ENCODE measurements at regions not wholly inside any gene's neighbourhood (a gene's known extent, or its start where the extent isn't known, plus 50 kb on each side); places are given as distances from the start of the nearest gene placed in this dataset.

GRCh38 chr3:193977622-193978021 is 158.3 kb upstream of the HES1 start:
- ATAC-seq = no peak
- no peak overlapping the region for H3K27ac Mint-ChIP-seq
- no peaks in the 10 kb centered on the region for H3K9me3 Mint-ChIP-seq
- DNase-seq (ENCODE audit: low spot score in 2 of 2) = no peak
- H3K36me3 Mint-ChIP-seq = no peaks in the 10 kb centered on the region

GRCh38 chr3:193978030-193978429 is 157.9 kb upstream of the HES1 start:
- Mint-ChIP-seq H3K9me3 (no peaks in the 10 kb centered on the region), H3K36me3 (no peaks in the 10 kb centered on the region), H3K27ac (no peak overlapping the region)
- ATAC-seq (no peak), DNase-seq (ENCODE audit: low spot score in 2 of 2) (no peak)

GRCh38 chr3:193978486-193978885 is 157.5 kb upstream of the HES1 start:
- Mint-ChIP-seq H3K9me3 (no peaks in the 10 kb centered on the region), H3K27ac (no peak overlapping the region), H3K36me3 (no peaks in the 10 kb centered on the region)
- no peak for ATAC-seq
- no peak for DNase-seq (ENCODE audit: low spot score in 2 of 2)

GRCh38 chr3:193980326-193980725 is 155.6 kb upstream of the HES1 start:
- Mint-ChIP-seq H3K36me3 (no peaks in the 10 kb centered on the region), H3K27ac (no peak overlapping the region), H3K9me3 (no peaks in the 10 kb centered on the region)
- DNase-seq (ENCODE audit: low spot score in 2 of 2) (no peak), ATAC-seq (no peak)

- Mint-ChIP-seq H3K36me3 (no peaks in the 10 kb centered on the region), H3K27ac (no peak overlapping the region), H3K9me3 (no peaks in the 10 kb centered on the region)
- ATAC-seq = no peak
- no peak for DNase-seq (ENCODE audit: low spot score in 2 of 2)
These were observed 155.0 kb upstream of the HES1 start for GRCh38 chr3:193980905-193981304.

- no peaks in the 10 kb centered on the region for H3K9me3 Mint-ChIP-seq
- no peak for ATAC-seq
- no peak for DNase-seq (ENCODE audit: low spot score in 2 of 2)
- H3K36me3 Mint-ChIP-seq = no peaks in the 10 kb centered on the region
- H3K27ac Mint-ChIP-seq = no peak overlapping the region
These were observed 154.4 kb upstream of the HES1 start for GRCh38 chr3:193981504-193981903.

- ATAC-seq = no peak
These were observed 153.7 kb upstream of the HES1 start for GRCh38 chr3:193982258-193982659.

GRCh38 chr3:193983846-193984818 is 151.8 kb upstream of the HES1 start:
- DNase-seq (ENCODE audit: low spot score in 2 of 2) (no peak), ATAC-seq (no peak)
- H3K36me3 Mint-ChIP-seq = no peaks in the 10 kb centered on the region
- H3K9me3 Mint-ChIP-seq = no peaks in the 10 kb centered on the region
- H3K27ac Mint-ChIP-seq = no peak overlapping the region

More at GRCh38 chr3:193982258-193982659, 153.7 kb upstream of the HES1 start:
- Mint-ChIP-seq H3K9me3 (no peaks in the 10 kb centered on the region), H3K27ac (no peak overlapping the region), H3K36me3 (no peaks in the 10 kb centered on the region)
- no peak for DNase-seq (ENCODE audit: low spot score in 2 of 2)

- Mint-ChIP-seq H3K9me3 (no peaks in the 10 kb centered on the region), H3K27ac (no peak overlapping the region), H3K36me3 (peaks cover 0 to 4% of the 10 kb centered on the region in 2 donors)
- no peak for DNase-seq (ENCODE audit: low spot score in 2 of 2)
- no peak for ATAC-seq
These were observed 151.1 kb upstream of the HES1 start for GRCh38 chr3:193984876-193985275.

- no peak for ATAC-seq
- DNase-seq (ENCODE audit: low spot score in 2 of 2) = no peak
- H3K27ac Mint-ChIP-seq = no peak overlapping the region
- peaks cover 0 to 4% of the 10 kb centered on the region in 2 donors for H3K36me3 Mint-ChIP-seq
- H3K9me3 Mint-ChIP-seq = no peaks in the 10 kb centered on the region
These were observed 148.8 kb upstream of the HES1 start for GRCh38 chr3:193987186-193987585.

GRCh38 chr3:193989186-193989585 is 146.8 kb upstream of the HES1 start:
- Mint-ChIP-seq H3K27ac (no peak overlapping the region), H3K36me3 (peaks cover 0 to 4% of the 10 kb centered on the region in 2 donors), H3K9me3 (no peaks in the 10 kb centered on the region)
- no peak for DNase-seq (ENCODE audit: low spot score in 2 of 2)
- no peak for ATAC-seq

- peaks cover 0 to 4% of the 10 kb centered on the region in 2 donors for H3K36me3 Mint-ChIP-seq
- ATAC-seq (no peak), DNase-seq (ENCODE audit: low spot score in 2 of 2) (no peak)
- no peak overlapping the region for H3K27ac Mint-ChIP-seq
- no peaks in the 10 kb centered on the region for H3K9me3 Mint-ChIP-seq
These were observed 144.1 kb upstream of the HES1 start for GRCh38 chr3:193991666-193992424.

GRCh38 chr3:193992425-193993037 is 143.4 kb upstream of the HES1 start:
- no peak for DNase-seq (ENCODE audit: low spot score in 2 of 2)
- Mint-ChIP-seq H3K9me3 (no peaks in the 10 kb centered on the region), H3K36me3 (peaks cover 0 to 4% of the 10 kb centered on the region in 2 donors), H3K27ac (no peak overlapping the region)
- ATAC-seq = no peak

- DNase-seq (ENCODE audit: low spot score in 2 of 2) (no peak), ATAC-seq (no peak)
- no peaks in the 10 kb centered on the region for H3K9me3 Mint-ChIP-seq
- H3K36me3 Mint-ChIP-seq = no peaks in the 10 kb centered on the region
- no peak overlapping the region for H3K27ac Mint-ChIP-seq
These were observed 139.7 kb upstream of the HES1 start for GRCh38 chr3:193996221-193996620.

GRCh38 chr3:193996641-193997089 is 139.3 kb upstream of the HES1 start:
- no peak overlapping the region for H3K27ac Mint-ChIP-seq
- ATAC-seq (no peak), DNase-seq (ENCODE audit: low spot score in 2 of 2) (no peak)
- no peaks in the 10 kb centered on the region for H3K9me3 Mint-ChIP-seq
- H3K36me3 Mint-ChIP-seq = no peaks in the 10 kb centered on the region

GRCh38 chr3:193997228-193998122 is 138.5 kb upstream of the HES1 start:
- H3K9me3 Mint-ChIP-seq = no peaks in the 10 kb centered on the region
- H3K36me3 Mint-ChIP-seq = peaks cover 0 to 6% of the 10 kb centered on the region in 2 donors
- no peak for DNase-seq (ENCODE audit: low spot score in 2 of 2)
- H3K27ac Mint-ChIP-seq = peak overlapping the region in 1 of 2 donors; percentile 37
- no peak for ATAC-seq
